Ascending aorta (tissue), 2 donors: ENCODE measurements at regions not wholly inside any gene's neighbourhood (a gene's known extent, or its start where the extent isn't known, plus 50 kb on each side); places are given as distances from the start of the nearest gene placed in this dataset.

Source experiments
- DNase-seq, 2 donors: peaks; one replicate each; pipeline ENCODE4 v3.0.0-alpha.2; 2019; ENCODE audit warnings: low spot score in 2 of 2
- H3K27ac ChIP-seq, 2 donors: fragments of 200-600 bp; sonication (generic); one replicate each; pipeline ENCODE4 v1.5.1; 2016 to 2017; ENCODE audit warnings: mild to moderate bottlenecking in 1 of 2
- H3K27me3 ChIP-seq: fragments of 200-600 bp; sonication (generic); one replicate; pipeline ENCODE4 v1.5.1; 2017
- H3K36me3 ChIP-seq, 2 donors: fragments of 200-600 bp; sonication (generic); one replicate each; pipeline ENCODE4 v1.5.1; 2016
- H3K4me1 ChIP-seq, 2 donors: fragments of 200-600 bp; sonication (generic); one replicate each; pipeline ENCODE4 v1.5.1; 2016 to 2017; ENCODE audit warnings: mild to moderate bottlenecking in 1 of 2
- H3K4me3 ChIP-seq, 2 donors: fragments of 200-600 bp; sonication (generic); one replicate each; pipeline ENCODE4 v1.5.1; 2016 to 2017; ENCODE audit warnings: mild to moderate bottlenecking in 1 of 2
- H3K9me3 ChIP-seq, 2 donors: fragments of 200-600 bp; sonication (generic); one replicate each; pipeline ENCODE4 v1.5.1; 2016
- CTCF ChIP-seq, 3 experiments: fragments of 200-600 bp in 2 of 3; fragments of 450-650 bp in 1 of 3; sonication (generic) in 2 of 3; IDR thresholded peaks; one replicate each; pipeline ENCODE4 v1.5.1; 2016 to 2019; ENCODE audit warnings: antibody characterized with exemption in 3 of 3, mild to moderate bottlenecking in 1 of 3, moderate library complexity in 1 of 3
- intact Hi-C: fragments of 100-400 bp; cut with DNase I; formaldehyde crosslinking; loops from one replicate; pipeline ENCODE4 v1.15.1; 2023

- DNase-seq, result no peak
- no peak for TF ChIP-seq CTCF (IDR thresholded peaks at IDR 0.05)
- H3K27me3 ChIP-seq, result no peaks in the 10 kb centered on the region
- no peak overlapping the region for H3K27ac ChIP-seq
- no peaks in the 10 kb centered on the region for H3K4me1 ChIP-seq
- no peaks in the 10 kb centered on the region for H3K9me3 ChIP-seq
- intact Hi-C loops, result no loop called here
- no peak overlapping the region for H3K4me3 ChIP-seq
- H3K36me3 ChIP-seq, result no peaks in the 10 kb centered on the region
These were observed 102.3 kb upstream of the HMCN1 start for GRCh38 chr1:185631843-185632242.

- H3K36me3 ChIP-seq, result no peaks in the 10 kb centered on the region
- no peaks in the 10 kb centered on the region for H3K4me1 ChIP-seq
- H3K27ac ChIP-seq, result no peak overlapping the region
- H3K9me3 ChIP-seq, result no peaks in the 10 kb centered on the region
- intact Hi-C loops, result no loop called here
- no peak overlapping the region for H3K4me3 ChIP-seq
- DNase-seq, result no peak
- TF ChIP-seq CTCF (IDR thresholded peaks at IDR 0.05), result no peak
- no peaks in the 10 kb centered on the region for H3K27me3 ChIP-seq
These were observed 106.3 kb upstream of the HMCN1 start for GRCh38 chr1:185627761-185628501.

GRCh38 chr1:185627171-185627570 lies 107.0 kb upstream of the HMCN1 start:
- Histone ChIP-seq H3K27ac (no peak overlapping the region), H3K36me3 (no peaks in the 10 kb centered on the region), H3K4me3 (no peak overlapping the region), H3K27me3 (no peaks in the 10 kb centered on the region), H3K9me3 (no peaks in the 10 kb centered on the region), H3K4me1 (no peaks in the 10 kb centered on the region)
- intact Hi-C loops, result no loop called here
- DNase-seq, result no peak
- no peak for TF ChIP-seq CTCF (IDR thresholded peaks at IDR 0.05)

GRCh38 chr1:185626344-185626743 lies 107.8 kb upstream of the HMCN1 start:
- Histone ChIP-seq H3K27ac (no peak overlapping the region), H3K4me1 (no peaks in the 10 kb centered on the region), H3K4me3 (no peak overlapping the region), H3K27me3 (no peaks in the 10 kb centered on the region), H3K9me3 (no peaks in the 10 kb centered on the region), H3K36me3 (no peaks in the 10 kb centered on the region)
- TF ChIP-seq CTCF (IDR thresholded peaks at IDR 0.05), result no peak
- intact Hi-C loops, result no loop called here
- no peak for DNase-seq

- no peak overlapping the region for H3K27ac ChIP-seq
- no peak for TF ChIP-seq CTCF (IDR thresholded peaks at IDR 0.05)
These were observed 123.2 kb upstream of the HMCN1 start for GRCh38 chr1:185610954-185611353.

GRCh38 chr1:185608177-185608576 lies 126.0 kb upstream of the HMCN1 start:
- DNase-seq, result no peak
- intact Hi-C loops, result no loop called here
- no peaks in the 10 kb centered on the region for H3K9me3 ChIP-seq

More at GRCh38 chr1:185610954-185611353, 123.2 kb upstream of the HMCN1 start:
- intact Hi-C loops, result no loop called here
- Histone ChIP-seq H3K27me3 (no peaks in the 10 kb centered on the region), H3K9me3 (no peaks in the 10 kb centered on the region), H3K4me3 (no peak overlapping the region), H3K36me3 (no peaks in the 10 kb centered on the region), H3K4me1 (no peaks in the 10 kb centered on the region)
- DNase-seq, result no peak

More at GRCh38 chr1:185608177-185608576, 126.0 kb upstream of the HMCN1 start:
- no peak for TF ChIP-seq CTCF (IDR thresholded peaks at IDR 0.05)
- Histone ChIP-seq H3K27ac (no peak overlapping the region), H3K27me3 (no peaks in the 10 kb centered on the region), H3K36me3 (no peaks in the 10 kb centered on the region), H3K4me1 (no peaks in the 10 kb centered on the region), H3K4me3 (no peak overlapping the region)
